ENCODE measurements at regions not wholly inside any gene's neighbourhood (a gene's known extent, or its start where the extent isn't known, plus 50 kb on each side); places are given as distances from the start of the nearest gene placed in this dataset.
A peak's percentile ranks its signal among the peaks of the same experiment; 100 is the strongest.
"Not testable (repeated sequence)": the region's sequence is repeated elsewhere in the genome, so short reads cannot be mapped to it uniquely, and the experiment has no call there.

GRCh38 chrY:7544172-7544770 is 632.7 kb upstream of the AMELY start:
- 0 out of 2 replicates have a peak, but pooled peaks cover 3% of the 10 kb centered on the region for H3F3A ChIP-seq (ENCODE audit: insufficient read depth)
- TF ChIP-seq EZH2phosphoT487 (IDR thresholded peaks at IDR 0.05; ENCODE audit: insufficient read depth, low read depth) (no peak), EZH2 (IDR thresholded peaks at IDR 0.05; ENCODE audit: insufficient read depth, poor library complexity, severe bottlenecking) (no peak)
- no peaks in the 10 kb centered on the region for H3K36me3 ChIP-seq (ENCODE audit: low read depth)
- no peaks in the 10 kb centered on the region for H3K9me2 ChIP-seq (ENCODE audit: insufficient read depth)
- peak overlapping the region; percentile 21; the same call in 1 of the 2 replicates for H3K27ac ChIP-seq
- H3K79me2 ChIP-seq (ENCODE audit: insufficient read depth): no peaks in the 10 kb centered on the region
- no peaks in the 10 kb centered on the region for H3K9me3 ChIP-seq (ENCODE audit: low read depth)
- no peak overlapping the region for H3K9ac ChIP-seq
- in situ Hi-C loops (cut with MboI): no loop called here
- no peaks in the 10 kb centered on the region for H4K20me1 ChIP-seq (ENCODE audit: insufficient read depth)
- no peak overlapping the region for H3K4me3 ChIP-seq
- peaks cover 5% of the 10 kb centered on the region; the same call in 1 of the 2 replicates for H3K4me1 ChIP-seq (ENCODE audit: insufficient read depth)
- no peaks in the 10 kb centered on the region for H3K27me3 ChIP-seq (replicated peaks; ENCODE audit: insufficient read depth)
- H2AFZ ChIP-seq: no peak overlapping the region
- no peak overlapping the region for H3K4me2 ChIP-seq (ENCODE audit: unreplicated experiment)
- peak; percentile 49 for DNase-seq

DNA sequence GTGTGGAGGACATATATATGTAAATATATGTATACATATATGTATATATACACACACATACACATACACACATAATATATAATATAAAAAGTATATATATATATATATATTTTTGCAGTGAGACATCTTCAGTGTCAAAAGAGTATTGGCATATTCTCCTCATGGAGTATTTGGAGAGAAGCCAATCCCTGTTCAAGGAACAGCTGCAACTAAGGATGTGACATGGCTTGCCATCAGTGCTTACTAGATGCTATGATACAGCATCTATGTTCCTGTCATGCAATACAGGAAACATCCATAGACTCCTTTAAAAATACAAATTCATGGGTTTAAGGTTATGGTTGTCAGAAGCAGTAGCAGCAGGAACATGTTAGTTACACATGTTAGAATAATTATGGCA is 632.0 kb upstream of the AMELY start:
- Histone ChIP-seq H3K27ac (no peak overlapping the region), H3K27me3 (replicated peaks; ENCODE audit: insufficient read depth) (no peaks in the 10 kb centered on the region), H3K4me1 (ENCODE audit: insufficient read depth) (peaks cover 5% of the 10 kb centered on the region; the same call in 1 of the 2 replicates), H3K36me3 (ENCODE audit: low read depth) (no peaks in the 10 kb centered on the region), H3K4me3 (no peak overlapping the region), H3K9ac (no peak overlapping the region), H3K4me2 (ENCODE audit: unreplicated experiment) (no peak overlapping the region), H3F3A (ENCODE audit: insufficient read depth) (0 out of 2 replicates have a peak, but pooled peaks cover 3% of the 10 kb centered on the region), H2AFZ (no peak overlapping the region), H4K20me1 (ENCODE audit: insufficient read depth) (no peaks in the 10 kb centered on the region), H3K9me3 (ENCODE audit: low read depth) (no peaks in the 10 kb centered on the region), H3K79me2 (ENCODE audit: insufficient read depth) (no peaks in the 10 kb centered on the region), H3K9me2 (ENCODE audit: insufficient read depth) (no peaks in the 10 kb centered on the region)
- TF ChIP-seq EZH2 (IDR thresholded peaks at IDR 0.05; ENCODE audit: insufficient read depth, poor library complexity, severe bottlenecking) (no peak), EZH2phosphoT487 (IDR thresholded peaks at IDR 0.05; ENCODE audit: insufficient read depth, low read depth) (no peak)
- DNase-seq: no peak
- in situ Hi-C loops (cut with MboI): no loop called here

- in situ Hi-C loops (cut with MboI): no loop called here
- no peak overlapping the region for H3K9ac ChIP-seq
- H3K36me3 ChIP-seq (ENCODE audit: low read depth): no peaks in the 10 kb centered on the region
- no peaks in the 10 kb centered on the region for H3K79me2 ChIP-seq (ENCODE audit: insufficient read depth)
- no peak overlapping the region for H3K4me2 ChIP-seq (ENCODE audit: unreplicated experiment)
- no peak for DNase-seq
- H3K4me3 ChIP-seq: no peak overlapping the region
- no peak overlapping the region for H2AFZ ChIP-seq
- TF ChIP-seq EZH2 (IDR thresholded peaks at IDR 0.05; ENCODE audit: insufficient read depth, poor library complexity, severe bottlenecking): no peak
- TF ChIP-seq EZH2phosphoT487 (IDR thresholded peaks at IDR 0.05; ENCODE audit: insufficient read depth, low read depth): no peak
- no peak overlapping the region for H3K27ac ChIP-seq
- WGBS, 2 experiments (ENCODE audit: low coverage in 1 of 2, low lambda C conversion rate in 2 of 2, missing lambda C conversion rate in 2 of 2): 82 to 90% methylated on average over 2 of the region's 2 CpGs
- no peaks in the 10 kb centered on the region for H3K9me3 ChIP-seq (ENCODE audit: low read depth)
- H4K20me1 ChIP-seq (ENCODE audit: insufficient read depth): no peaks in the 10 kb centered on the region
- 0 out of 2 replicates have a peak, but pooled peaks cover 3% of the 10 kb centered on the region for H3F3A ChIP-seq (ENCODE audit: insufficient read depth)
- H3K9me2 ChIP-seq (ENCODE audit: insufficient read depth): no peaks in the 10 kb centered on the region
- no peaks in the 10 kb centered on the region for H3K27me3 ChIP-seq (replicated peaks; ENCODE audit: insufficient read depth)
- peaks cover 5% of the 10 kb centered on the region; the same call in 1 of the 2 replicates for H3K4me1 ChIP-seq (ENCODE audit: insufficient read depth)
Measured at GRCh38 chrY:7542256-7542858, 630.8 kb upstream of the AMELY start.

DNA sequence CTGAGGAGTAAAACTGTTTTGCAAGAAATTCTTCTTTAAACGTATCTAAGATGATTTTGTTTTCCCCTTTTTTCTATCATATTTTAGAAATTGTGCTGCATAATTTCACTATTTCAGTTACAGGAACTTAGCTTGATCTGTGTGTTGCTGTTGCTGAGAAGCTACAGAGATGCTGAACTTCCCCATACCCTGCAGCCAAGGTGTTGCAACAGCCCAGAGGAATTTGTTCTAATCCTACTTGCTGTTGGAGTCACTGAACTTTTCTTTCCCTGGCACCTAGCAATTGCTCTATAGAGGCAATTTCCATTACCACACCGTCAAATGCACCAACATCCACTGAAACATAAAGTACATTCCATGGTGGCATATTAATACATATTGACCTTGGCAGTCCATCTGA is 617.8 kb upstream of the AMELY start:
- DNase-seq: peak; percentile 51
- in situ Hi-C loops (cut with MboI): no loop called here
- Histone ChIP-seq H3K27me3 (replicated peaks; ENCODE audit: insufficient read depth) (no peaks in the 10 kb centered on the region), H3K4me2 (ENCODE audit: unreplicated experiment) (no peak overlapping the region), H3K79me2 (ENCODE audit: insufficient read depth) (no peaks in the 10 kb centered on the region), H3K27ac (no peak overlapping the region), H2AFZ (no peak overlapping the region), H3K4me1 (ENCODE audit: insufficient read depth) (peaks cover 19% of the 10 kb centered on the region), H3K36me3 (ENCODE audit: low read depth) (no peaks in the 10 kb centered on the region), H4K20me1 (ENCODE audit: insufficient read depth) (no peaks in the 10 kb centered on the region), H3K9me3 (ENCODE audit: low read depth) (no peaks in the 10 kb centered on the region), H3K9me2 (ENCODE audit: insufficient read depth) (no peaks in the 10 kb centered on the region), H3K4me3 (no peak overlapping the region), H3F3A (ENCODE audit: insufficient read depth) (peaks cover 20% of the 10 kb centered on the region), H3K9ac (no peak overlapping the region)
- TF ChIP-seq EZH2 (IDR thresholded peaks at IDR 0.05; ENCODE audit: insufficient read depth, poor library complexity, severe bottlenecking) (no peak), EZH2phosphoT487 (IDR thresholded peaks at IDR 0.05; ENCODE audit: insufficient read depth, low read depth) (no peak)
- WGBS, 2 experiments (ENCODE audit: low coverage in 1 of 2, low lambda C conversion rate in 2 of 2, missing lambda C conversion rate in 2 of 2): 24 to 26% methylated on average over 2 of the region's 2 CpGs

- Histone ChIP-seq H3K27ac (peak overlapping the region; percentile 72), H3F3A (ENCODE audit: insufficient read depth) (peaks cover 20% of the 10 kb centered on the region), H3K4me3 (peak overlapping the region; percentile 55), H3K9ac (peak overlapping the region; percentile 65), H3K4me2 (ENCODE audit: unreplicated experiment) (peak overlapping the region; percentile 62), H3K4me1 (ENCODE audit: insufficient read depth) (peaks cover 19% of the 10 kb centered on the region), H2AFZ (peak overlapping the region; percentile 80)
- 0 to 4% methylated on average over 4 of the region's 4 CpGs for WGBS, 2 experiments (ENCODE audit: low coverage in 1 of 2, low lambda C conversion rate in 2 of 2, missing lambda C conversion rate in 2 of 2)
- H4K20me1 ChIP-seq (ENCODE audit: insufficient read depth); H3K9me3 ChIP-seq (ENCODE audit: low read depth); H3K36me3 ChIP-seq (ENCODE audit: low read depth); H3K79me2 ChIP-seq (ENCODE audit: insufficient read depth); in situ Hi-C loops (cut with MboI); H3K9me2 ChIP-seq (ENCODE audit: insufficient read depth); H3K27me3 ChIP-seq (replicated peaks; ENCODE audit: insufficient read depth): not testable (repeated sequence)
- peak; percentile 66 for DNase-seq
Measured at GRCh38 chrY:7527568-7527967, 616.0 kb upstream of the AMELY start.
